Activated T-cell treated with anti-CD3 and anti-CD28 coated beads, Interleukin-2, amount 50 U/mL, for 72 hours (primary cell): ENCODE measurements at regions not wholly inside any gene's neighbourhood (a gene's known extent, or its start where the extent isn't known, plus 50 kb on each side); places are given as distances from the start of the nearest gene placed in this dataset.

Experiments used
- ATAC-seq, 2 donors: fragments of 150-1000 bp; cut with Tn5 transposase; replicated peaks in 1 of 2; 2 replicates each; pipeline ENCODE4 v1.10.0; 2021; ENCODE audit warnings: moderate library complexity in 2 of 2, mild to moderate bottlenecking in 1 of 2
- DNase-seq, 2 donors: peaks; one replicate each; pipeline ENCODE4 v3.0.0; 2021 to 2022; ENCODE audit warnings: mixed read lengths in 1 of 2
- H3K27ac Mint-ChIP-seq: one replicate; pipeline ENCODE4 v1.8.0; 2022; ENCODE audit warnings: mild to moderate bottlenecking, moderate library complexity, mixed read lengths
- H3K27me3 Mint-ChIP-seq: one replicate; pipeline ENCODE4 v1.8.0; 2022; ENCODE audit warnings: low read depth, mixed read lengths
- H3K36me3 Mint-ChIP-seq, 2 donors: one replicate each; pipeline ENCODE4 v1.8.0; 2022; ENCODE audit warnings: mixed read lengths in 2 of 2, mild to moderate bottlenecking in 1 of 2; ENCODE audit not compliant: insufficient read depth in 2 of 2
- H3K4me1 Mint-ChIP-seq: one replicate; pipeline ENCODE4 v1.8.0; 2022; ENCODE audit warnings: low read depth, mixed read lengths
- H3K4me3 Mint-ChIP-seq, 2 donors: one replicate each; pipeline ENCODE4 v1.8.0; 2022; ENCODE audit warnings: mild to moderate bottlenecking in 2 of 2, mixed read lengths in 2 of 2, moderate library complexity in 2 of 2
- H3K9me3 Mint-ChIP-seq, 2 donors: one replicate each; pipeline ENCODE4 v1.8.0; 2022; ENCODE audit warnings: mixed read lengths in 2 of 2

- ATAC-seq = no peak
- peaks cover 4 to 6% of the 10 kb centered on the region in 2 donors for H3K9me3 Mint-ChIP-seq
- no peaks in the 10 kb centered on the region for H3K36me3 Mint-ChIP-seq
- H3K27me3 Mint-ChIP-seq = no peaks in the 10 kb centered on the region
- no peak for DNase-seq
- H3K27ac Mint-ChIP-seq = no peak overlapping the region
- H3K4me1 Mint-ChIP-seq = no peaks in the 10 kb centered on the region
- no peak overlapping the region for H3K4me3 Mint-ChIP-seq
These were observed 99.5 kb upstream of the AVPR1A start for GRCh38 chr12:63250486-63250885.

DNA sequence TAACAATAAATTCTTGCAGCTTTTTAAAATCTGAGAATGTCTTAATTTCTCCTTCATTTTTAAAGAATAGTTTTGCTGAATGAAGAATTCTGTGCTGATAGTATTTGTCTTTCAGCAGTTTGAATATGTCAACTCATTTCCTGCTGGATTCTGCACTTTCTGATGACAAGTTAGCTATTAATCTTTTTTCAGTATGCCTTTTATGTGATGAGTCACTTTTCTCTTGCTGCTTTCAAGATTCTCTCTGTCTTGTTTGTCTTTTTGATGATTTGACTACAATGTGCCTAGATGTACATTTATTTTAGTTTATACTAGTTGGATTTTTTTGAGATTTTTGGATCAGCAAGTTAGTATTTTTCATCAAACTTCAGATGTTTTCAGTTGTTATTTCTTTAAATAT lies 87.9 kb upstream of the AVPR1A start:
- Mint-ChIP-seq H3K36me3 (peaks cover 0 to 1% of the 10 kb centered on the region in 2 donors), H3K4me3 (no peak overlapping the region), H3K27ac (no peak overlapping the region), H3K9me3 (peaks cover 4 to 11% of the 10 kb centered on the region in 2 donors), H3K4me1 (no peaks in the 10 kb centered on the region), H3K27me3 (no peaks in the 10 kb centered on the region)
- no peak for ATAC-seq
- no peak for DNase-seq

DNA sequence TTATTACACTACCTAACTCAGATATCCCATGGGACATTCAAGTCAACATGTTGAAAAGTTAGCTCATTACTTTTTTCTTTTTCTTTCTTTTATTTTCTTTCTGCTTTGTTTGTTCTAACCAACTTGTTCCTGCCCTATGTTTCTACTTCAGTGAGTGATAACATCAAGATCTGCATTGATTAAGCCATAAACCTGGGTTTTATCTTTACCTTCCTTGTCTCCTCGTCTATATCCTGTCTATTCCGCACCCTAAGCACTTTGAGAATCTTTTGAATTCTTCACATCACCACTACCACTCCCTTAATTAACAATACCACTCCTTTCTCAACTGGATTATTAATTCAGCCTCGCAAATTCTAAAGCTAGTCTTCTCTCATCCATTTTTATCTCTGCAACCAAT lies 81.9 kb upstream of the AVPR1A start:
- H3K4me3 Mint-ChIP-seq = no peak overlapping the region
- H3K36me3 Mint-ChIP-seq = no peaks in the 10 kb centered on the region
- H3K27me3 Mint-ChIP-seq = no peaks in the 10 kb centered on the region
- H3K27ac Mint-ChIP-seq = no peak overlapping the region
- ATAC-seq (no peak), DNase-seq (no peak)
- peaks cover 2% of the 10 kb centered on the region in 2 donors for H3K9me3 Mint-ChIP-seq
- no peaks in the 10 kb centered on the region for H3K4me1 Mint-ChIP-seq

GRCh38 chr12:63228853-63229252 lies 77.9 kb upstream of the AVPR1A start:
- no peak overlapping the region for H3K4me3 Mint-ChIP-seq
- H3K36me3 Mint-ChIP-seq = no peaks in the 10 kb centered on the region
- no peak overlapping the region for H3K27ac Mint-ChIP-seq
- ATAC-seq = no peak
- H3K4me1 Mint-ChIP-seq = no peaks in the 10 kb centered on the region
- no peaks in the 10 kb centered on the region for H3K27me3 Mint-ChIP-seq
- DNase-seq = no peak
- H3K9me3 Mint-ChIP-seq = peaks cover 0 to 2% of the 10 kb centered on the region in 2 donors

- Mint-ChIP-seq H3K4me1 (no peaks in the 10 kb centered on the region), H3K27ac (no peak overlapping the region), H3K9me3 (no peaks in the 10 kb centered on the region), H3K4me3 (no peak overlapping the region), H3K36me3 (no peaks in the 10 kb centered on the region), H3K27me3 (no peaks in the 10 kb centered on the region)
- ATAC-seq = no peak
- no peak for DNase-seq
These were observed 75.9 kb upstream of the AVPR1A start for GRCh38 chr12:63226792-63227463.

DNA sequence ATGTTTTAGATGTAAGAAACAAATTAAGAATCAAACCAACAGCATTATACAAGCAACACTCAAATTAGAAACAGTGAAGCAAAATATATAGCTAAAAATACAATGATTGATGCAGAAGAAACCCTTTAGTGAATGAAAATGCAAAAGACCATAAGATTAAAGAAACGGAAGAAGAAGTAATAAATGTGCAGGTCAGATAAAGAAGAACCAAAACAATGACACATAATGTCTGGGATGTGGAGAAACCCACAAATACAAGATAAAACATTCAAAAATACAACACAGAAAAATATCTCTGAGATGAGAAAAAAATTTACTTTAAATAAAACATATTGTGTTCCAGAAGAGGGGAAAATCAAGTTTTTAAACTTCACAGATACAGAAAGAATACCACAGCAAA lies 73.4 kb upstream of the AVPR1A start:
- no peaks in the 10 kb centered on the region for H3K9me3 Mint-ChIP-seq
- no peaks in the 10 kb centered on the region for H3K27me3 Mint-ChIP-seq

GRCh38 chr12:63223128-63223527 lies 72.1 kb upstream of the AVPR1A start:
- ATAC-seq = no peak
- Mint-ChIP-seq H3K27ac (no peak overlapping the region), H3K36me3 (no peaks in the 10 kb centered on the region), H3K4me1 (no peaks in the 10 kb centered on the region), H3K27me3 (no peaks in the 10 kb centered on the region), H3K4me3 (no peak overlapping the region), H3K9me3 (no peaks in the 10 kb centered on the region)
- no peak for DNase-seq

More for the DNA sequence above, 73.4 kb upstream of the AVPR1A start:
- H3K36me3 Mint-ChIP-seq = no peaks in the 10 kb centered on the region
- no peak overlapping the region for H3K4me3 Mint-ChIP-seq
- DNase-seq (no peak), ATAC-seq (no peak)
- no peaks in the 10 kb centered on the region for H3K4me1 Mint-ChIP-seq
- H3K27ac Mint-ChIP-seq = no peak overlapping the region

GRCh38 chr12:63222582-63222981 lies 71.6 kb upstream of the AVPR1A start:
- Mint-ChIP-seq H3K27me3 (no peaks in the 10 kb centered on the region), H3K36me3 (no peaks in the 10 kb centered on the region), H3K4me3 (no peak overlapping the region), H3K27ac (no peak overlapping the region), H3K4me1 (no peaks in the 10 kb centered on the region), H3K9me3 (no peaks in the 10 kb centered on the region)
- DNase-seq (no peak), ATAC-seq (no peak)

GRCh38 chr12:63220921-63221320 lies 69.9 kb upstream of the AVPR1A start:
- no peak for ATAC-seq
- Mint-ChIP-seq H3K4me3 (no peak overlapping the region), H3K27ac (no peak overlapping the region), H3K4me1 (no peaks in the 10 kb centered on the region), H3K9me3 (peaks cover 0 to 3% of the 10 kb centered on the region in 2 donors), H3K27me3 (no peaks in the 10 kb centered on the region), H3K36me3 (no peaks in the 10 kb centered on the region)
- DNase-seq = no peak

DNA sequence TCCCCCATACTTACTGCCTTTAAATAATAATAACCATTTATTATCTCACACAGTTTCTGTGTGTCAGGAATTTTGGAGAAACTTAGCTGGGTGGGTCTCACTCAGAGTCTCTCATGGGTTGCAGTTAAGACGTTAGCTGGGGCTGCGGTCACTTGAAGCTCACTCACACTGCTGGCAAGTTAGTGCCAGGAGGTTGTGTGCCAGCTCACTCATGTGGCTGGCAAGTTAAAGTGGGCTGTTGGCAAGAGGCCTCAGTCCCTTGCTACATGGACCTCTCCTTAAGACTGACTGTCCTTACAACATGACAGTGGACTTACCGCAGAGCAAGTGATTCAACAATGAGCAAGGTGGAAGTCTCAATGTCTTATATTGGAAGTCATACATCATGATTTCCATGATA lies 61.3 kb upstream of the AVPR1A start:
- Mint-ChIP-seq H3K27ac (no peak overlapping the region), H3K4me1 (no peaks in the 10 kb centered on the region), H3K4me3 (no peak overlapping the region), H3K36me3 (no peaks in the 10 kb centered on the region), H3K9me3 (peaks cover 2 to 3% of the 10 kb centered on the region in 2 donors), H3K27me3 (no peaks in the 10 kb centered on the region)
- DNase-seq (no peak), ATAC-seq (no peak)

GRCh38 chr12:63208956-63209355 lies 58.0 kb upstream of the AVPR1A start:
- ATAC-seq = no peak
- H3K4me3 Mint-ChIP-seq = no peak overlapping the region
- H3K27me3 Mint-ChIP-seq = no peaks in the 10 kb centered on the region

DNA sequence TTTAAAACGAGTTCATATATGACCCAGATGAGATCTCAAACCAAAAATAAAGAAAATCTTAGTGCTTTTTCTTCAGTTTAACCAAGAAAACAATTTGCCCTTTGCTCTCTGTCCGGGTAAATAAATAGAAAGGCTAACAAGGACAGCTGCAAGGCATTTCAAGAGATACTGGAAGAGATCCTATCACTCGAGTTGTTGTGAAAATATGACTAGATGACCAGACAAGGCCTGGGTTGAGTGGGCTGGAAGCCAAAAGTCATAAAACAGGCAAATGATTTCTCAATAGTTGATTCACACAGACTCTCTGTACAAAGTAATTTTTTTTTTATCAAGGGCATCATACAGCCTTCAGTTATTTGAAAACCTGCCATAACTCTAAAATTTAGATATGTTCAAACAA lies 55.9 kb upstream of the AVPR1A start:
- Mint-ChIP-seq H3K9me3 (no peaks in the 10 kb centered on the region), H3K27ac (no peak overlapping the region), H3K27me3 (no peaks in the 10 kb centered on the region), H3K4me1 (no peaks in the 10 kb centered on the region), H3K36me3 (no peaks in the 10 kb centered on the region), H3K4me3 (no peak overlapping the region)
- DNase-seq = no peak
- no peak for ATAC-seq

More at GRCh38 chr12:63208956-63209355, 58.0 kb upstream of the AVPR1A start:
- no peak overlapping the region for H3K27ac Mint-ChIP-seq
- no peaks in the 10 kb centered on the region for H3K36me3 Mint-ChIP-seq
- H3K4me1 Mint-ChIP-seq = no peaks in the 10 kb centered on the region
- no peak for DNase-seq
- H3K9me3 Mint-ChIP-seq = peaks cover 0 to 2% of the 10 kb centered on the region in 2 donors

DNA sequence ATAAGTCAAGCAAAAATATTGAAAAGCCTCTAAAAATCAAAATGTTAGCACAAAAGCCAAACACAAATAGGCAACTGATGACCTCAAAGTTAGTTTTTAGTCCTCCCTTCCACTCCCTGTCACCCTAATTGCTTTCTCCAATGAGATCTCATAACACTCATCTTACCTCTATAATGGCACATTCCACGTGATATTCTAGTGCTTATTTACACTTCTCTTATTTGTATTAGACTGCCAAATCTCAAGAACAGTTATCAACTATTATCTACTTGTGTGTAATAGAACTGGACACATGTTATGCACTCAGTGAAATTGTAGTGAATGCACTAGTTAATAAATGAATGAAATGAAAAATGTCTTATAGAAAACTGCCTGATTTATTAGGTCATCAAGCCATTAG lies 55.5 kb upstream of the AVPR1A start:
- ATAC-seq (no peak), DNase-seq (no peak)
- Mint-ChIP-seq H3K36me3 (no peaks in the 10 kb centered on the region), H3K4me1 (no peaks in the 10 kb centered on the region), H3K9me3 (no peaks in the 10 kb centered on the region), H3K4me3 (no peak overlapping the region), H3K27ac (no peak overlapping the region), H3K27me3 (no peaks in the 10 kb centered on the region)
